HUES48 (cell line): ENCODE measurements at regions not wholly inside any gene's neighbourhood (a gene's known extent, or its start where the extent isn't known, plus 50 kb on each side); places are given as distances from the start of the nearest gene placed in this dataset.

Experiments
- H3K27ac ChIP-seq: one replicate; pipeline ENCODE4 v1.7.0; 2013; ENCODE audit warnings: low read depth, low read length, inconsistent platforms
- H3K27me3 ChIP-seq: 2 replicates; pipeline ENCODE4 v1.6.1; 2013; ENCODE audit warnings: mild to moderate bottlenecking, low read length; ENCODE audit not compliant: control insufficient read depth, insufficient read depth
- H3K36me3 ChIP-seq: 2 replicates; pipeline ENCODE4 v1.6.1; 2013; ENCODE audit warnings: low read length; ENCODE audit not compliant: control insufficient read depth, insufficient read depth
- H3K4me1 ChIP-seq: 2 replicates; pipeline ENCODE4 v1.6.1; 2013; ENCODE audit warnings: mild to moderate bottlenecking, low read length; ENCODE audit not compliant: control insufficient read depth, insufficient read depth
- H3K4me3 ChIP-seq: 2 replicates; pipeline ENCODE4 v1.5.1; 2013; ENCODE audit warnings: mild to moderate bottlenecking, low read depth, low read length
- H3K9ac ChIP-seq: 2 replicates; pipeline ENCODE4 v1.6.1; 2013; ENCODE audit warnings: mild to moderate bottlenecking, low read depth, low read length, moderate library complexity
- H3K9me3 ChIP-seq: 2 replicates; pipeline ENCODE4 v1.6.1; 2013; ENCODE audit warnings: low read length; ENCODE audit not compliant: control insufficient read depth, insufficient read depth

GRCh38 chr4:32776435-32777203, 2056.4 kb downstream of the PCDH7 start:
- Histone ChIP-seq H3K27ac (no peak overlapping the region), H3K27me3 (no peaks in the 10 kb centered on the region)

GRCh38 chr4:32778025-32778424, 2057.9 kb downstream of the PCDH7 start:
- Histone ChIP-seq H3K9ac (no peak overlapping the region), H3K4me3 (no peak overlapping the region)

More at GRCh38 chr4:32776435-32777203, 2056.4 kb downstream of the PCDH7 start:
- Histone ChIP-seq H3K4me3 (no peak overlapping the region), H3K4me1 (peaks cover 3% of the 10 kb centered on the region; the same call in 1 of the 2 replicates), H3K9me3 (no peaks in the 10 kb centered on the region), H3K36me3 (no peaks in the 10 kb centered on the region), H3K9ac (no peak overlapping the region)

GRCh38 chr4:32778938-32779337, 2058.8 kb downstream of the PCDH7 start:
- Histone ChIP-seq H3K27me3 (no peaks in the 10 kb centered on the region), H3K9me3 (no peaks in the 10 kb centered on the region), H3K36me3 (no peaks in the 10 kb centered on the region), H3K9ac (no peak overlapping the region), H3K4me3 (no peak overlapping the region), H3K27ac (no peak overlapping the region), H3K4me1 (peaks cover 3% of the 10 kb centered on the region; the same call in 1 of the 2 replicates)

More at GRCh38 chr4:32778025-32778424, 2057.9 kb downstream of the PCDH7 start:
- H3K27ac ChIP-seq = no peak overlapping the region
- no peaks in the 10 kb centered on the region for H3K36me3 ChIP-seq
- peaks cover 3% of the 10 kb centered on the region; the same call in 1 of the 2 replicates for H3K4me1 ChIP-seq
- no peaks in the 10 kb centered on the region for H3K9me3 ChIP-seq
- H3K27me3 ChIP-seq = no peaks in the 10 kb centered on the region

- peaks cover 4% of the 10 kb centered on the region; the same call in 1 of the 2 replicates for H3K4me1 ChIP-seq
- no peak overlapping the region for H3K27ac ChIP-seq
- H3K9me3 ChIP-seq = no peaks in the 10 kb centered on the region
- no peak overlapping the region for H3K9ac ChIP-seq
- H3K4me3 ChIP-seq = no peak overlapping the region
- no peaks in the 10 kb centered on the region for H3K27me3 ChIP-seq
- no peaks in the 10 kb centered on the region for H3K36me3 ChIP-seq
Measured at GRCh38 chr4:32789026-32789608, 2068.9 kb downstream of the PCDH7 start.

- Histone ChIP-seq H3K9me3 (no peaks in the 10 kb centered on the region), H3K4me1 (peaks cover 4% of the 10 kb centered on the region; the same call in 1 of the 2 replicates), H3K36me3 (no peaks in the 10 kb centered on the region), H3K27ac (no peak overlapping the region), H3K27me3 (no peaks in the 10 kb centered on the region), H3K4me3 (no peak overlapping the region), H3K9ac (no peak overlapping the region)
Measured at GRCh38 chr4:32790803-32791202, 2070.6 kb downstream of the PCDH7 start.

GRCh38 chr4:32798471-32799159, 2078.4 kb downstream of the PCDH7 start:
- Histone ChIP-seq H3K36me3 (no peaks in the 10 kb centered on the region), H3K4me3 (no peak overlapping the region), H3K9me3 (no peaks in the 10 kb centered on the region), H3K27ac (no peak overlapping the region), H3K27me3 (no peaks in the 10 kb centered on the region), H3K9ac (no peak overlapping the region), H3K4me1 (no peaks in the 10 kb centered on the region)

GRCh38 chr4:32824336-32824735, 2104.2 kb downstream of the PCDH7 start:
- Histone ChIP-seq H3K9me3 (peaks cover 53% of the 10 kb centered on the region), H3K36me3 (no peaks in the 10 kb centered on the region), H3K27ac (no peak overlapping the region), H3K4me1 (no peaks in the 10 kb centered on the region), H3K4me3 (no peak overlapping the region), H3K9ac (no peak overlapping the region), H3K27me3 (no peaks in the 10 kb centered on the region)

- H3K9me3 ChIP-seq = peaks cover 53% of the 10 kb centered on the region
- H3K4me3 ChIP-seq = no peak overlapping the region
- no peaks in the 10 kb centered on the region for H3K36me3 ChIP-seq
- H3K4me1 ChIP-seq = no peaks in the 10 kb centered on the region
- no peaks in the 10 kb centered on the region for H3K27me3 ChIP-seq
- H3K27ac ChIP-seq = no peak overlapping the region
- H3K9ac ChIP-seq = no peak overlapping the region
Measured at GRCh38 chr4:32826169-32826568, 2106.0 kb downstream of the PCDH7 start.

- Histone ChIP-seq H3K36me3 (no peaks in the 10 kb centered on the region), H3K9me3 (peaks cover 30% of the 10 kb centered on the region), H3K4me3 (no peak overlapping the region), H3K27me3 (no peaks in the 10 kb centered on the region), H3K9ac (no peak overlapping the region), H3K4me1 (no peaks in the 10 kb centered on the region), H3K27ac (no peak overlapping the region)
Measured at GRCh38 chr4:32830160-32830559, 2110.0 kb downstream of the PCDH7 start.

- H3K27me3 ChIP-seq = no peaks in the 10 kb centered on the region
- H3K9me3 ChIP-seq = peaks cover 22% of the 10 kb centered on the region
- no peak overlapping the region for H3K9ac ChIP-seq
- no peak overlapping the region for H3K4me3 ChIP-seq
- no peaks in the 10 kb centered on the region for H3K36me3 ChIP-seq
- no peaks in the 10 kb centered on the region for H3K4me1 ChIP-seq
- H3K27ac ChIP-seq = no peak overlapping the region
Measured at GRCh38 chr4:32831104-32831503, 2110.9 kb downstream of the PCDH7 start.
